ENCODE measurements at regions not wholly inside any gene's neighbourhood (a gene's known extent, or its start where the extent isn't known, plus 50 kb on each side); places are given as distances from the start of the nearest gene placed in this dataset.
"Not testable (repeated sequence)": the region's sequence is repeated elsewhere in the genome, so short reads cannot be mapped to it uniquely, and the experiment has no call there.

DNA sequence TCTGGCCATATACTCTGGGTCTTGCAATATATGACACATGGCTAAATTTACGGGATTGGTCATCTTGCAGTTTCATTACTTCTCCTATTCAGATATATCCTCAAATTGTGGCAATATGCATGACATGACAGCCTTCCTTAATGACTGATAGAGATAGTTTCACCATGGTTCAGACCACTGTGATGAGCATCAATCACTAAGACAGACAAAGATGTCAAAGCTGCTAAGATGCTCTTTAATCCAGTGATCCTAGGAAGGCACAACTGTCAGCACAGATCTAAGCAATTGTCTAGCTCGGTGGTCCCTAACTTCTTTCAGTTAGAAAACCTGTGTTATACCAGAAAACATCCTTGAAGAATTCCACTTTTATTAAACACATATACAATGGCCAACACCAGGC is 70.9 kb upstream of the ADGRL2 start:
- TF ChIP-seq CTCF (IDR thresholded peaks at IDR 0.05): no peak
- intact Hi-C loops (cut with DNase I): no loop called here
- peaks cover 0 to 4% (median 0%) of the 10 kb centered on the region in 11 donors for H3K9me3 ChIP-seq
- H3K4me1 ChIP-seq: peaks cover 0 to 10% (median 0%) of the 10 kb centered on the region in 9 donors
- ATAC-seq (no peak), DNase-seq (no peak)
- H3K27me3 ChIP-seq: no peaks in the 10 kb centered on the region
- no peak overlapping the region for H3K27ac ChIP-seq
- WGBS, 2 donors: 97% methylated on average over 2 of the region's 2 CpGs
- H3K36me3 ChIP-seq: no peaks in the 10 kb centered on the region
- no peak overlapping the region for H3K4me3 ChIP-seq

DNA sequence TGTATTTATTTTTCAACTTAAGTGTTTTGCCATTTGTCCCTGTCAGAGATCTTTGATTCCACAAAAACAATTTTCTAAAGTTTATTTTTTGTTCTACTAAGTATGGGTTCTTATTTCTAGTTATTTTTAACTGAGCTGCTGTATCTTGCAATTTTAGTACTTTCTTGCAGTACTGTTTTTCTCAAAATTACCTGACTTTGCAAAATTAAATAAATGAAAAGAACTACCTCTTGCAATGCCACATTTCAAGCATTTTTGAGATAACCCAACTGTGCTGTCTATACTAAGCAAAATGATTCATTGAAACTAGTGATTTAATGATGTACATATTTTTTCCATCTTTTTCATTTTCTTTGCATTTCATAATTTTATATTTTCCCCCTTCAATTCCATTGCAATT is 71.5 kb upstream of the ADGRL2 start:
- intact Hi-C loops (cut with DNase I): no loop called here
- TF ChIP-seq CTCF (IDR thresholded peaks at IDR 0.05): no peak
- no peaks in the 10 kb centered on the region for H3K36me3 ChIP-seq
- no peaks in the 10 kb centered on the region for H3K27me3 ChIP-seq
- DNase-seq: no peak
- H3K4me3 ChIP-seq: no peak overlapping the region
- H3K4me1 ChIP-seq: peaks cover 0 to 10% (median 0%) of the 10 kb centered on the region in 9 donors
- no peak overlapping the region for H3K27ac ChIP-seq
- no peak for ATAC-seq
- H3K9me3 ChIP-seq: peaks cover 0 to 4% (median 0%) of the 10 kb centered on the region in 11 donors

DNA sequence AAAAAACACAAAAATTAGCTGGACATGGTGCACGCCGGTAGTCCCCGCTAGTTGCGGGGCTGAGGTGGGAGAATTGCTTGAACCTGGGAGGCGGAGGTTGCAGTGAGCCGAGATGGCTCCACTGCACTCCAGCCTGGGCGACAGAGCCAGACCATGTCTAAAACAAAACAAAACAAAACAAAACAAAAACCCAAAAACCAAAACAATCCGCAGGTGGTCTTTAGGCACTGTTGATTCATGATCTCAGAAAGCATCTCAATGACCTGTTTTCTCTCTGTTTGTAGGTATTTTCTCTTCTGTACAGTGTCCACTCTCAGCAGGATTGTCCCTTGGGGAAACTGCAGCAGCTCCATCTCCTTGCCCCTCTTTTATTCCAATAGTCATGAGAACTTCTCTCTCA is 74.9 kb upstream of the ADGRL2 start:
- TF ChIP-seq CTCF (IDR thresholded peaks at IDR 0.05): no peak
- Histone ChIP-seq H3K36me3 (no peaks in the 10 kb centered on the region), H3K4me1 (no peaks in the 10 kb centered on the region), H3K9me3 (no peaks in the 10 kb centered on the region), H3K27ac (no peak overlapping the region), H3K27me3 (no peaks in the 10 kb centered on the region), H3K4me3 (no peak overlapping the region)
- DNase-seq (no peak), ATAC-seq (no peak)
- intact Hi-C loops (cut with DNase I): no loop called here
- 97% methylated on average over 8 of the region's 8 CpGs for WGBS, 2 donors

GRCh38 chr1:81722631-81723328 is 78.0 kb upstream of the ADGRL2 start:
- H3K27ac ChIP-seq; H3K36me3 ChIP-seq; H3K9me3 ChIP-seq; H3K27me3 ChIP-seq; H3K4me1 ChIP-seq; DNase-seq; H3K4me3 ChIP-seq; intact Hi-C loops (cut with DNase I); ATAC-seq: not testable (repeated sequence)
- WGBS, 2 donors: 81 to 82% methylated on average over 6 of the region's 6 CpGs

DNA sequence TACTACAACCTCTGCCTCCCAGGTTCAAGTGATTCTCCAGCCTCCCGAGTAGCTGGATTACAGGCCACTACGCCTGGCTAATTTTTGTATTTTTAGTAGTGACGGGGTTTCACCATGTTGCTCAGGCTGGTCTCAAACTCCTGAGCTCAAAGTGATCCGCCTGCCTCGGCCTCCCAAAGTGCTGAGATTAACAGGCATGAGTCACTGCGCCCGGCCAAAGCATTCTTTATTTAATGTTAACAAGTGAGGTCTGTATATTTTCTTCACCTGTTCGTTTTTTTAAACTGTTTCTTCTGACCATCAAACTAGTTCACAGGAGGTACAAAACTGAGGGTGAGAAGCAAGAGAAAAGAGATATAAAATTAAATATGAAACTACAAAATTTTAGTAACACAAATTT is 80.5 kb upstream of the ADGRL2 start:
- H3K4me3 ChIP-seq; H3K4me1 ChIP-seq; intact Hi-C loops (cut with DNase I); DNase-seq; H3K9me3 ChIP-seq; ATAC-seq; H3K27me3 ChIP-seq; H3K36me3 ChIP-seq; H3K27ac ChIP-seq: not testable (repeated sequence)
- WGBS, 2 donors: 94 to 96% methylated on average over 8 of the region's 8 CpGs
